NCI-H2081 treated with DMSO at 0.1 percent for 48 hours (cell line): ENCODE measurements at regions not wholly inside any gene's neighbourhood (a gene's known extent, or its start where the extent isn't known, plus 50 kb on each side); places are given as distances from the start of the nearest gene placed in this dataset.
A peak's percentile ranks its signal among the peaks of the same experiment; 100 is the strongest.
"Not testable (repeated sequence)": the region's sequence is repeated elsewhere in the genome, so short reads cannot be mapped to it uniquely, and the experiment has no call there.

Experiments used
- DNase-seq: peaks from one replicate; lab custom pipeline; 2025; lab: John Stamatoyannopoulos, UW

DNA sequence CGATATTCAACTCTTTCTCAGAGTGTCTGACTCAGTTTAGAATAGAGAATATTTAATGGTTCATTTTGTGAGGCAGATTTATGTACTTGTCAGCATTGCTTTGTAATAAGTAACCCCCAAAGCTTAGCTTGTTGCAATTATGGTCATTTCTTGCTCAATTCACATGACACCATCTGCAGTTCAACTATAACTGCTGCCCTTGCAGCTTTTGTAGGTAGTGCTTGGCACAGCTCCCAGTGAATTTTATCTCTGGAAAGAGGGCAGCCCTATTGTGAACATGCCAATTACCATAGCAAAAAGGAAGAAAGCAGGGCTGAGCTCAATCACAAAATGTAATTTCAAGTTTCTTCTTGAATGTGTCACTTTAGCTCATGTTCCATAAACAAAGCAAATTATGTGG, 1587.7 kb upstream of the ACO1 start:
- peak; percentile 65 for DNase-seq

DNA sequence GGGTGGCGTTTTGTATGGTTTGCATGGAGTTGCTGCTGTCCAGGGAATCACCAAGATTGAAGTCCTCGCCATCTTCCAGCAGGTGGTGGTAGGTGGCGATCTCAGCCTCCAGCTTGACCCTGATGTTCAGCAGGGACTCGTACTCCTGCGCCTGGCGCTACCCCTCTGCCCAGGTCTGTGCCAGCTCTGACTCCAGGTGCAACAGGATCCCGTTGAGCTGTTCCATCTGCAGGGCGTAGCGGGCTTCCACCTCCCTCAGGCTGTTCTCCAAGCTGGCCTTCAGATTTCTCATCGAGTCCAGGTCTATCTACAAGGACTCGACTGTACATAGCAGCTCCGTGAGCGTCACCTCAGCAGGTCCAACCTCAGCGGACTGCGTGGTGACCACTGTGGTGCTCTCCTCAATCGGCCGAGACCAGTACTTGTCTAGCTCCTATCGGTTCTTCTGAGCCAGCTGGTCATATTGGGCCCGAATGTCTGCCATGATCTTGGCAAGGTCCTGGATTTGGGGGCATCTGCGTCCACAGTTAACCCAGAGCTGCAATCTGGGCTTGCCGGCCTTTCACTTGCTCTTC, 1584.8 kb upstream of the ACO1 start:
- DNase-seq, result no peak

DNA sequence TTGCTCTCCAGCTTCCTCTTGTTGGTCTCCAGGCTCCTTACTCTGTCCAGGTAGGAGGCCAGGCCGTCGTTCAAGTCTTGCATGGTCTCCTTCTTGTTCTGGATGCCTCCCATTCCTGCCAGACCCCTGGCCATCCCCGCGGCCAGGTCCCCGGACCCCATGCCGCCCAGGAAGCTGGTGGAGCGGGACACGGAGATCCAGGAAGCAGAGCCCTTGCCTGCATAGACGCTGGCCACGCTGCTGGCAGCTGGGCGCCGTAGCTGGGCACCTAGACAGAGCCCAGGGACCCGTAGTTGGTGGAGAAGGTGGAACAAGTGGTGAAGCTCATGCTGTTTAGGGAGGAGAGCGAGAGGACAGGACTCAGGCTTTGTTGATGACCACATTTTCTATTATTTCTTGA, 1584.0 kb upstream of the ACO1 start:
- DNase-seq, result no peak

DNA sequence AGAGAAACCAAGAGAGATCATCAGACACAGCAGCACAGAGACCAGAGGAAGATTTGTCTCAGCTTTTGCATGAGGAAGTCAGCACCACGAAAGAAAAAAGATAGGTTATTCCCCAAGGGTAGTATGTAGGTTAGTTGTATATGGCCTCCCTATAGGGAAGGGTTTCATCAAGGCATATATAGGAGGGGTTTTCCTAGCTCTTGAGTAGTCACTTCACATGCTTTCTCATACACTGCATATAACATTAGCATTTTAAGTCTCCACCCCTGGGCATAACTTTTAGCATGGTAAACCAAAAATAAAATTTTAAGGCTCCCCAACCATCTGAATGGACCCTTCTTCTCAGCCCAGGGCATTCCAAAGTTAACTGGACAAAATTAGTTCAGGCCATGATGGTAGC, 1571.6 kb upstream of the ACO1 start:
- DNase-seq, result no peak

DNA sequence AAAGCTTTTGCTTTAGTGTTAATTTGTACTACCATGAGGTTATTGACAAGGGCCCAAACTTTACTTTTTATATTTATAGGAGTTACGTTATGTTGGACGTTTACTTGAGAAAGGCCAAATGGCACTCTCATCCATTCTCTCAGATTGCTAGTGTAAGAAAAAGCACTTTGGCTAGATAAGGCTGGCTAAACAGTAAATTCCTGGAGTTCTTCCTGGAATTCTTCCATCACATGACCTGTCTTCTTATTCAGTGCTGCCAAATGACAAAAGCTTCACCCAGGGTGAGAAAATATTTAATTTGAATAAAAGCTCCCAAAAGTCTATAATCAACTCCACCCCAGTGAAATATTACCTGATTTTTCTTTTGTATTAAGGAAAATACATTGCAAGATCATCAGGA, 1568.9 kb upstream of the ACO1 start:
- DNase-seq, result no peak

DNA sequence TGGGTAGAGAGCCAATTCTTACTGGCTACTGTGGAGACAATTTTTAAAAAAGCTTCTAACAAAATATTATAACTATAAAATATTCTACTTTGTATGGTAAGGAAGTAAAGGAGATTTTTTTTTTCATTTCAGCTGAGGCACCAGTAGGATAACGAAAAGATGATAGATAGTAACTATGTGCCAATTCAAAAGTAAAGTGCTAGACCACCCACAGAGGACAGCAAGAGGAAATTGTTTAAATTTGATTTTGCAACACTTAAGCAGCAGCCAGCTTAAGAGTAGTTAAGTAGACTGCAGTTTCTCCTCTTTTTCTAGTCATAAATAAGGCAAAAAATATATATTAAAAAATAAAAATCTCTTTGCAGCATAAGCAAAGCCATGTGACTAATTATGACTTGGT, 1539.3 kb upstream of the ACO1 start:
- DNase-seq, result no peak

DNA sequence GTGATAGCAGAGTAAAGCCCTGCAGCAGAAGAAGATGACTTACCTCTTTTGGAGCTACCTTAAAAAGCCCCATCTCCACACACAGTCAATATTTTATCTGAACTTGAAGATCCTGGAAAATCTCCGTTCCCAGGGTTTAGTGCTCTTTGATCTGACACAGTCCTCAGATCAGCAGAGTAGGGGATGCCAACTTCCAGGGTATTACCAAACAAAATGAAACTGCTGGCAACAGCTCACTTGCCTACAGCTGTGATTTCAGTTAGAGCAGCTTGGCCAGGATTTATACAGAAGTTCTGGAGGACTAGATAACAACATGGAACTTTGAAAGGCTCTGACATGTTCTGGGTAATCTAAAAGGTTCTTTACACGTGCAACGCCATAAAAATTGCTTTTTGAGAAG, 1537.8 kb upstream of the ACO1 start:
- no peak for DNase-seq

DNA sequence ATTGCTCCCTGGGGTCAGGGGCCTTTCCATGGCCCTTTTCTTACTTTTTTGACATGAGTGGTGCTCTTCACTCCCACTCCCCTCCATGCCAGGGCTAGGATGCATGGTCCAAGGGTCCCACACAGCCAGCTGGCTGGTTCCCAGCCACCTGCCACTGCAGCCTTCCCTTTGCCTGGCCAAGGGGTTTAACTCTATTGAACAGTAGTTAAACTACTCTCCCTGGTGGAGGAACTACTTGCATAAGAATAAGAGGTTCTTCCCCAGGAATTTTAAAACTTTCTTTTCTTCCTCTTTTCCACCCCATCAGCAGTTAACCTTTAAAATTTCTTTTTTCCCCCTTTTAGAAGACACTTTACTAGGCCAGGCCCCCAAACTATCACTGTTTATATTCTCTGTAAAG, 1532.8 kb upstream of the ACO1 start:
- DNase-seq, result no peak

DNA sequence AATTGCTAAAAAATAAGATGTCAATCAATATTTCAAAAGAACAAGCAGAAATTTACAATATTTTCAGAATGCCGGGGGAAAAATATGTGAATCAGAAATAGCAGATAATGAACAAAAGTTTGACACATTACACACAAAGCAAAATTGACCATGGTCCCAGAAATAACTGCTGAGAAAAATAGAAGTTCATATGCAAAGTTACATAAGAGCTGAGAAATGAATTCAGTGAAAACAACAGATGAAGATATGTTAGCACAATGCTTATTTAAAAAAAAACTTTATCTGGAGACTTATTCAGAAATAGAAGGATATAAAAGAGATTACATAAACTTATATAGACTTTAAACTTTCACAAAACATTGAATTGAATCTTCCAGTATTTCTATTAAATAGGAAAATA, 1483.7 kb upstream of the ACO1 start:
- DNase-seq, result no peak

DNA sequence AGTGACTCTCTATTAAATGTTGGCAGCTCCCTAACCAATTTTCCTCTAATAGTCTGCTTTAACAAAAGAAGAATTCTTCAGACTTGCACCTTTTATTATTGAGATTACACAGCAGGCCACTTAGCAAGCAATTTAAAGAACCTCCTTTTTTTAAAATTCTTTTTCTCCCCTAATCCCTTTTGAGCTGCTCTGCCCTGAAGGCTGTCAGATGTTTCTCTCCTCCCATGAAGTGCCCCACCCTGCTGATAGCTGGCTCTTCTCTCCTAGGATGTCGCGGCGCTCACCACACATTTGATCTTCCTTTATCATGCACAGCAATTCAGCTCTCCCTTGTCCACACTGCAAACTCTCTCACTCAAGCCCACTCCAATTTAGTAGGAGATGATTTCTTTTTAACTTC, 1471.1 kb upstream of the ACO1 start:
- no peak for DNase-seq

DNA sequence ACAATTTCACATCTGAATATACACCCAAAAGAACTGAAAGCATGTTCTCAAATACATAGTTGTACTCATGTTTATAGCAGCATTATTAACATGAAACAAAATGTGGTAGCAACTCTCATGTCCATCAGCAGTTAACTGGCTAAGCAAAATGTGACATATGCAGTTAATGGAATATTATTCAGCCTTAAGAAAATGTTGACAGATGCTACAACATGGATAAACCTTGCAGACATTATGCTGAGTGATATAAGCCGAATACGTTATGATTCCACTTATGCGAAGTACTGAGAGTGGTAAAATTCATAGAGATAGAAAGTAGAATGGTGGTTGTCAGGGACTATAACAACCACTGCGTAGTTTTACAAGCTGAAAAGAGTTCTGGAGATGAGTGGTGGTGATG, 1469.0 kb upstream of the ACO1 start:
- no peak for DNase-seq

DNA sequence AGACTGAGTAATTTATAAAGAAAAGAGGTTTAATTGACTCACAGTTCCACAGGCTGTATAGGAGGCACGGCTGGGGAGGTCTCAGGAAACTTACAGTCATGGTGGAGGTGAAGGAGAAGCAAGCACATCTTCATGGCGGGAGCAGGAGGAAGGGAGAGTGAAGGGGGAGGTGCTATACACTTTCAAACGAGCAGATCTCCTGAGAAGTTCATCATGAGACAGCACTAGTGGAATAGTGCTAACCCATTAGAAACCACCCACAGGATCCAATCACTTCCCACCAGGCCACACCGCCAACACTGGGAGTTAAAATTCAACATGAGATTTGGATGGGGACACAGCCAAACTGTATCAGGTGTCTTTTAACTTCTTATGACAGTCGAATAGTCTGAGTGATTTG, 1459.3 kb upstream of the ACO1 start:
- no peak for DNase-seq

DNA sequence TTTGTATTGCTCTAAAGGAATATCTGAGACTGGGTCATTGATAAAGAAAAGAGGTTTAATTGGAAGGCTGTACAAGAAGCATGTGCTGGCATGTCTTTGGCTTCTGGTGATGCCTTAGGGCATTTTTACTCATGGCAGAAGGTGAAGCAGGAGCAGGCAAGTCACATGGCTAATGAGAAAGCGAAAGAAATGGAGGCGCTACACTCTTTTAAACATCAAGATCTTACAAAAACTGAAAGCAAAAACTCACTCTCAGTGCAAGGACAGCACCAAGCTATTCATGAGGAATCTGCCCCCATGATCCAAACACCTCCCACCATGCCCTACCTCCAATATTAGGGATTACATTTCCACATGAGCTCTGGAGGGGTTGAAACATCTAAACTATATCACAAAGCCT, 1458.8 kb upstream of the ACO1 start:
- no peak for DNase-seq

DNA sequence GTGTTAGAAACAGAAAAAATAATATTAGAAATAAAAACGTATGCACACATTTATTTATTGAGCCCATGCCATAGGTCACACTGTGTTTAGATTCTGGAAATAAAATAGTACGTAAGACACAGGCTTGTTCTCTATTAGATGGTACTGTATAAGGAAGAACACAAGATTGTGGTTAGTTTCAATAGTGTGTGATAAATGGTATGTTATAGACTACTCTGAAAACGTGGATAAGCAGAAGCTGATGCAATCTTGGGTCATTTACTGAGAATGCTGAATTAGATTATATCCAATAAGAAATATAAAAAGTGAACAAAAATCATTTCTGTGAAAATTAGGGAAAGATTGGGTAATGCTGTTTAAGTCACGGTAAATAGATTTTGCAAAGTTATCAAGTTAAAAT, 1456.4 kb upstream of the ACO1 start:
- DNase-seq, result no peak

DNA sequence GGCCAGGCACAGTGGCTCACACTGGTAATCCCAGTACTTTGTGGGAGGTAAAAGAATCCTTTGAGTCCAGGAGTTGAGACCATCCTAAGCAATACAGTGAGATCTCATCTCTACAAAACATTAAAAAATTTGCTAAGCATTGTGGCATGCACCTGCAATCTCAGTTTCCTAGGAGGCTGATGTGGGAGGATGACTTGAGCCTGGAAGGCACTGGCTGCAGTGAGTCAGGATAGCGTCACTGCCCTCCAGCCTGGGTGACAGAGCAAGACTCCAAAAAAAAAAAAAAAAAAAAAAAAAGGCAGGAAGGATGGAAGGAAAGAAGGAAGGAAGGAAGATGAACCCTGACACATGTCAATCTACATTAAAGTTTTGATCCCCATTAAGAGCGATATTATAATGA, 1452.2 kb upstream of the ACO1 start:
- no peak for DNase-seq

DNA sequence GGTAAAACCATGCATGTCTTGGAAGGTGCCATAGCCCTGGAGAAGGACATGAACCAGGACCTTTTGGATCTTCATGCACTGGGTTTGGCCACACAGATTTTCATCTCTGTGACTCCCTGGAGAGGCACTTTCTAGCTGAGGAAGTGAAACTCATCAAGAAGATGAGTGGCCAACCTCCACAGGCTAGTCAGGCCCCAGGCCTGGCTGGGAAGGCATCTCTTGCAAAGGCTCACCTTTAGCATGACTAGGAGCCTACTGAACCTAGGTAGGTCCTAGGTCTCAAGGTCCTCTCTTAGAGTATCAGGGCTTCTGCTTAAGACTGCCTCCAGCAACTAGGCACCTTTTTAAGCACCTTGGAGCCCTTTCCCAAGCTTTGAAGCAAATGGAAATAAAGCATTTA, 1448.7 kb upstream of the ACO1 start:
- no peak for DNase-seq

DNA sequence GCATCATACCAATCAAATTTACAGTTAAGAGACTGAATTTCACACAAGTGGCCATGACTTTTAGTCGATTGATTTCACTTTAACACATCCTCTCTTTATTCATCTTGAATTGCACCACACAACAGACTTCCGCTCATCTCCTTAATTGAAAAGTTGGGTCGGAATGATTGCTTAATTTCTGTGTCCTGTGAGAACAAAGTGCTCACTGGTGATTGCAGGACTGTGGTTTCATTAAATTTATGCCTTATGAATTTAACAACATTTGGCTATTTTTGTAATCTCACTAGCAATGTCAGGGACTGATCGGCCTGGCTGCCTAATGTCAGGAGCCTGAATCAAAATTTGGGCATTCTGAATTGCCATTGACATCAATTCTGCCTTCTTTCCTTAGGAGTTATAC, 1447.3 kb upstream of the ACO1 start:
- no peak for DNase-seq

DNA sequence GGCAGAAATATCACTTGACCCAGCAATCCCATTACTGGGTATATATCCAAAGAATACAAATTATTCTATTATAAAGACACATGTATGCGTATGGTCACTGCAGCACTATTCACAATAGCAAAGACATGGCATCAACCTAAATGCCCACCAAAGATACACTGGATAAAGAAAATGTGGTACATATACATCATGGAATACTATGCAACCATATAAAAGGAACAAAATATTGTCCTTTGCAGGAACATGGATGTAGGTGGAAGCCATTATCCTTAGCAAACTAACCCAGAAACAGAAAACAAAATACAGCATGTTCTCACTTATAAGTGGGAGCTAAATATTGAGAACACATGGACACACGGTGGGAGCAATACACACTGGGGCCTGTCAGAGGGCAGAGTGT, 1441.6 kb upstream of the ACO1 start:
- DNase-seq, result not testable (repeated sequence)

DNA sequence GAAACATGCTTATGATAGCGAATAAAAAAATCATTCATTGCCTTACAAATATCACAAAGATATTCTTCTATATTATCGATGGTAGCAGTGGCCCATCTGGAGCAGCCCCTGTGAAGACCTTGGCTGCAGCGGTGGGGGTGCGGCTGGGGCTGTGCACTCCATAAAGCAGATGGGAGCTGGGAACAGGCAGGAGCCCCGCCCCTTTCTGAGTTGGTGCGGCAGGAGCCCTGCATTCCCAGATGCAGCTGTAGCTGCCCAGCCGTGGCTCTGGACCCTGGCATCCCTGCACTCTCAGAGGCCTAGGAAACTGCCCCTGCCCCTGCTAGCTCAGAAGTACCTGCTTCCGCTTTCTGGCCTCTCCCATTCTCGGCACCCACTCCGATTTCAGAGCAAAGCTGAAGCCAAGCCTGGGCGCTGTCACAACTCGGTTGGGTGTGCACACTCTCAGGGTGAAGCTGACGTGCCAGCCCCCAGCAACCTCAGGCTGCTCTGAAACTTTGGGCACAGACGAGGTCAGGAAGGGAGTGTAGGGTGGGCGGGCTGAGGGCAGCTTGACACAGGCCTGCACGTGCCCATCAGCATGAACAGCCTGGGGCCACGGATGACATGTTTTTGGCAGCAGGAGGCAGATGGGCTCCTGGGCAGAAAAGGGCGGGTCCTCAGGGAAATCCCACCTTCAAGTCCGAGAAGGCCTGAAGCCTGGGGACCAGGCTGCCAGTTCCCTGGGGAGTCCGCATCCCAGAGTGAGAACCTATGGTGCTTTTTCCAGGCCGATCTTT, 1440.8 kb upstream of the ACO1 start:
- no peak for DNase-seq

DNA sequence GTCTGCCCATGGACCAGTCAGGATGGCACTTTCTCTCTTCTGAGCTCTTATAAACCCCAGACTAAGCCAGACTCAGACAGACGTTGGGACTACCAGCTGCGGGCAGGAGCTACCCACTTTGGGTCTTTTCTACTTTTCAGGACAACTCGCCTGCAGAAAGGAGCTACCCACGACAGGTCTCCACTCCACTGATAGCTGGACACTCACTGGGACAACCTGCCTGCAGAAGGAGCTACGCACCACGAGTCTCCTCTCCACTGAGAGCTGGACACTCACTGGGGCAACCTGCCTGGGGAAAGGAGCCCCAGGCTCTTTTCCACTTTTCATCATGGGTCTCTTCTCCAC, 1440.2 kb upstream of the ACO1 start:
- DNase-seq, result no peak

DNA sequence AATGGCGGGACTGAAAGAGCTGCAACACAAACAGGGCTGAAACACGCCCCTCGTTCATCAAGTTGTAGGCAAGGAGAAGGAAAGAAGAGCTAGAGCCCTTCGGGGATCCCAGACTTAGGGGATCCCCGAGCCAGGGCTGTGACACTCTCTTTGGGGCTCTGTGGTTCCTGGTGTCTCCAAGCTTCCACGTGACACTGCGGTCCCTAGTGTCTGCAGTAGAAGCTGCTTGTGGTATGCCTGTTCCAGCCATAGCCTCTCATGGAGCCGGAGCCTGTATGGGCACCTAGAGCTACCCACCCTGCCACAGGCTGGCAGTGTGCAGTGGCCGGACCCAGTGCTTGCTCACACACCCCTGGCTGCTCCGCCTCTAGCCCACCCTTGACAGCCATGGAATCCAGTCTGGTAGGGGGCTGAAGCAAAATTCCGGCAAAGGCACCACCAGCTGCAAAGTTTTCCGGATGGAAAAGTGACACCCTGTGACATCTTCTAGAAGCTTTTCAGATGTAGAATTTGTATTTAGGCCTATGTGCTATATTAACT, 1439.6 kb upstream of the ACO1 start:
- DNase-seq, result no peak

DNA sequence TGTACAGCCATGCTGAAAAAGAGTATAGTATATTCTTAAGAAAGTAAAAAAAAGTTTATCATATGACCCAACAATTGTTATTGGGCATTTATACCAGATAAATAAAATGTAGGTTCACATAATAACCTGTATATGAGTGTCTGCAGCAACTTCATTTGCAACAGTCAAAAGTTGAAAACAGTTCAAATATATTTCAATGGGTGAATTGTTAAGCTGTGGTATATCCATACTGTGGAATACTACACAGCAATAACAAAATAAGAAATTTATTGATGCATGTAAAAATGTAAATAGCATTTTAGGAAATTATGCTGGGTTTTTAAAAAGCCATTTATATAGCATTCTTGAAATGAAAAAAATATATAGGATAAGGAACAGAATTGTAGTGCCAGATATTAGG, 1420.1 kb upstream of the ACO1 start:
- no peak for DNase-seq

DNA sequence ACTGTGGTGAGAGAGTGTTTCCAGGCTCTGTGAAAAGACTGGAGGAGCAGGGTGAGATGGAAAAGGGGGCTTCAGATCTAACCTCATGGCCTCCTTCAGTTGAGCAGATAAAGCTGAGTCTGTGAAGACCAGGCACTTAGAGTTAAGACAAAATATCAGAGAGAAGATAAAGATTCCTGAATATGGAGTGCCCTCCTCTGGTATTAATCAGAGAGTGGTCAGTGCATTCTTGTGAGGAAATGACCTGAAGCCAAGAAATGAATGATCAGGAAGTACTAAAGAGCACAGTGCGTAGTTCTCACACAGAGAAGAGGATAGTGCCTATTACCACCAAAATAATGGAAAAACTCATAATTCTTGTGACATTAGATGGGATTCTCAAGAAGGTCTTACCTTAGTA, 1417.0 kb upstream of the ACO1 start:
- DNase-seq, result peak; percentile 37

DNA sequence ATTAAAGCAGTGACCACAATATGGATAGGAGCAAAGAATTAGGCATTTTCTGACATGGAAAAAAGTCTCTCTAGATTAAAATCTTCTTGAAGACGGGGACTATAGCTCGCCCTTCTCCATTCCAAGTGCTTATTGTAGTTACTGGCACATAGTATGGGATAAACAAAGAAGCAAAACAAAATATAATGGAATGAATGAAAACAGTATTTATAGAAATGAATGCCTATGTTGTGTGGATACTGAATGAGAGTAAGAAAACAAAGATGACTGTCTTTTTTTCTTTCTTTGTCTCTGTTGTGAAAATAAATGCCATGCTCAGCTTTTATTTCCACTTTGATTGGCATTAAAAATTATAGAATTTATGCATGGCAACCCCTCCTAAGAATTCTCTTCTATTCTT, 1414.3 kb upstream of the ACO1 start:
- no peak for DNase-seq
